GM12878 (cell line): ENCODE measurements at regions not wholly inside any gene's neighbourhood (a gene's known extent, or its start where the extent isn't known, plus 50 kb on each side); places are given as distances from the start of the nearest gene placed in this dataset.

Experiments used
- CBX5 ChIP-seq: sonication (generic); IDR thresholded peaks from 2 replicates; pipeline ENCODE4 v1.6.1; 2016; ENCODE audit warnings: low read depth, moderate library complexity, mild to moderate bottlenecking, inconsistent platforms
- IKZF2 ChIP-seq, 2 experiments: fragments of 450-650 bp; IDR thresholded peaks; 2 replicates each; pipeline ENCODE4 v1.6.1; 2017; ENCODE audit warnings: mild to moderate bottlenecking in 2 of 2, moderate library complexity in 2 of 2
- TARDBP ChIP-seq: IDR thresholded peaks from 2 replicates; pipeline ENCODE4 v1.6.1; 2016; ENCODE audit warnings: borderline replicate concordance
- WRNIP1 ChIP-seq: IDR thresholded peaks from 2 replicates; pipeline ENCODE4 v1.6.1; 2011; ENCODE audit warnings: low read depth, low read length, improper control_type of control experiment, borderline replicate concordance
- ZNF217 ChIP-seq: fragments of 450-650 bp; IDR thresholded peaks from 2 replicates; pipeline ENCODE4 v1.6.1; 2017; ENCODE audit warnings: antibody characterized with exemption, mild to moderate bottlenecking
- TF ChIP-seq, protein P1 (sequence below): fragments of 450-650 bp; formaldehyde crosslinking; IDR thresholded peaks from 2 replicates; pipeline ENCODE4 v1.4.0; 2020; ENCODE audit warnings: mild to moderate bottlenecking, moderate library complexity
- TF ChIP-seq, protein P2 (sequence below): fragments of 450-650 bp; IDR thresholded peaks from 2 replicates; pipeline ENCODE4 v1.6.1; 2018; ENCODE audit warnings: borderline replicate concordance, mild to moderate bottlenecking; ENCODE audit not compliant: partially characterized antibody

DNA sequence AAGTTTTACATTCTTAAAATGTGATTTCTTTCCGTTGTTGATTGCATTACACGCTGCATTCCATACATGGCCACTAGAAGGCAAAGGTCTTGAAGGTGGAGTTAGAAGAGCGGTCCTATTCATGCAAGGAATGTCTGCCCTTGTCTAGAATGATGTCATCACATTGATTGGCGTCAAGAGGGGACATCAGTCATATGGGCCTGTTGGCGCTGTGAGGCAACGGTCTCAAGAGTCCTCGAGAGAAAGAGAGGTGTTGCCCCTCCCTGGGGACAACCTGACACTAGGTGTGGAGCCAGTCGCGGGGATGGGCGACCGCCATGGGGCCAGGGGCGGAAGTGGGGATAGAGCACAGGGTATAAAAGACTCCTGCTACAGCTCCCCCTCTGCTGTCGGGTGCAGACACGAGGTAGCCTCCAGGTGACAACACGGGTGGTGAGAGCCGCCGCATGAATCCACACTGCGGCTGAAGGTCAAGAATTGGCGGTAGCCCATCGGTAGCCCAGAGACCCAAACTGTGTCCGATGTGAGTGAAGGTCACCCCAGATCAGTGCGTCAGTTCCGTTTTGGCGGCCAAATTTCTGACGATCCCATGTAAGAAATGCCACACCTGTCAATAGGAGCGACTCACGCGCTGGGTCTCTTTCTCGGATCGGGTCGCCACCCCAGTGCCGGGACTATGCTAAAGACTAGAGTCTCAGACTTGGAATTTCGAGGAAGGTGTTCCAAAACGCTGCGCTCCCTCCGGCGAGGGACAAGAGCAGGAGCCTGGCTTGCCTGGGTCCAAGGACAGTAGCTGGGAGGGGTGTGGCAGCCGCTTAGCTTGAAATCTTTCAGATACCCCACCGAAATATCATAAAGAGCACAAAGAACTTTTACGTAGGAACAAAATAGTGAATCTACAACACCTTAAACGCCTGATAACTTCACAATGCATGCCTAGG is 93.2 kb upstream of the ZNF184 start (continued):
- no peak for TF ChIP-seq ZNF217
- TF ChIP-seq, protein P1, sequence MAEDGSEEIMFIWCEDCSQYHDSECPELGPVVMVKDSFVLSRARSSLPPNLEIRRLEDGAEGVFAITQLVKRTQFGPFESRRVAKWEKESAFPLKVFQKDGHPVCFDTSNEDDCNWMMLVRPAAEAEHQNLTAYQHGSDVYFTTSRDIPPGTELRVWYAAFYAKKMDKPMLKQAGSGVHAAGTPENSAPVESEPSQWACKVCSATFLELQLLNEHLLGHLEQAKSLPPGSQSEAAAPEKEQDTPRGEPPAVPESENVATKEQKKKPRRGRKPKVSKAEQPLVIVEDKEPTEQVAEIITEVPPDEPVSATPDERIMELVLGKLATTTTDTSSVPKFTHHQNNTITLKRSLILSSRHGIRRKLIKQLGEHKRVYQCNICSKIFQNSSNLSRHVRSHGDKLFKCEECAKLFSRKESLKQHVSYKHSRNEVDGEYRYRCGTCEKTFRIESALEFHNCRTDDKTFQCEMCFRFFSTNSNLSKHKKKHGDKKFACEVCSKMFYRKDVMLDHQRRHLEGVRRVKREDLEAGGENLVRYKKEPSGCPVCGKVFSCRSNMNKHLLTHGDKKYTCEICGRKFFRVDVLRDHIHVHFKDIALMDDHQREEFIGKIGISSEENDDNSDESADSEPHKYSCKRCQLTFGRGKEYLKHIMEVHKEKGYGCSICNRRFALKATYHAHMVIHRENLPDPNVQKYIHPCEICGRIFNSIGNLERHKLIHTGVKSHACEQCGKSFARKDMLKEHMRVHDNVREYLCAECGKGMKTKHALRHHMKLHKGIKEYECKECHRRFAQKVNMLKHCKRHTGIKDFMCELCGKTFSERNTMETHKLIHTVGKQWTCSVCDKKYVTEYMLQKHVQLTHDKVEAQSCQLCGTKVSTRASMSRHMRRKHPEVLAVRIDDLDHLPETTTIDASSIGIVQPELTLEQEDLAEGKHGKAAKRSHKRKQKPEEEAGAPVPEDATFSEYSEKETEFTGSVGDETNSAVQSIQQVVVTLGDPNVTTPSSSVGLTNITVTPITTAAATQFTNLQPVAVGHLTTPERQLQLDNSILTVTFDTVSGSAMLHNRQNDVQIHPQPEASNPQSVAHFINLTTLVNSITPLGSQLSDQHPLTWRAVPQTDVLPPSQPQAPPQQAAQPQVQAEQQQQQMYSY, result no peak
- TF ChIP-seq IKZF2 (IDR thresholded peaks at IDR 0.05), result no peak
- TF ChIP-seq, protein P2, sequence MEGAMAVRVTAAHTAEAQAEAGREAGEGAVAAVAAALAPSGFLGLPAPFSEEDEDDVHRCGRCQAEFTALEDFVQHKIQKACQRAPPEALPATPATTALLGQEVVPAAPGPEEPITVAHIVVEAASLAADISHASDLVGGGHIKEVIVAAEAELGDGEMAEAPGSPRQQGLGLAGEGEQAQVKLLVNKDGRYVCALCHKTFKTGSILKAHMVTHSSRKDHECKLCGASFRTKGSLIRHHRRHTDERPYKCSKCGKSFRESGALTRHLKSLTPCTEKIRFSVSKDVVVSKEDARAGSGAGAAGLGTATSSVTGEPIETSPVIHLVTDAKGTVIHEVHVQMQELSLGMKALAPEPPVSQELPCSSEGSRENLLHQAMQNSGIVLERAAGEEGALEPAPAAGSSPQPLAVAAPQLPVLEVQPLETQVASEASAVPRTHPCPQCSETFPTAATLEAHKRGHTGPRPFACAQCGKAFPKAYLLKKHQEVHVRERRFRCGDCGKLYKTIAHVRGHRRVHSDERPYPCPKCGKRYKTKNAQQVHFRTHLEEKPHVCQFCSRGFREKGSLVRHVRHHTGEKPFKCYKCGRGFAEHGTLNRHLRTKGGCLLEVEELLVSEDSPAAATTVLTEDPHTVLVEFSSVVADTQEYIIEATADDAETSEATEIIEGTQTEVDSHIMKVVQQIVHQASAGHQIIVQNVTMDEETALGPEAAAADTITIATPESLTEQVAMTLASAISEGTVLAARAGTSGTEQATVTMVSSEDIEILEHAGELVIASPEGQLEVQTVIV, result no peak
- no peak for TF ChIP-seq WRNIP1
- TF ChIP-seq TARDBP, result no peak
- no peak for TF ChIP-seq CBX5
- TF ChIP-seq, all 136 proteins: peak for 6
